Bronchial epithelial cell (primary cell): ENCODE measurements at regions not wholly inside any gene's neighbourhood (a gene's known extent, or its start where the extent isn't known, plus 50 kb on each side); places are given as distances from the start of the nearest gene placed in this dataset.

Experiments
- DNase-seq: peaks from one replicate; pipeline ENCODE4 v3.0.0-alpha.2; 2010; ENCODE audit warnings: low read depth
- FAIRE-seq: peaks from 2 replicates; lab custom pipeline; 2011; peaks lifted over from hg19 to GRCh38; lab: Jason Lieb, UNC
- H3K27me3 ChIP-seq: 2 replicates; pipeline ENCODE4 v1.5.1; 2011; ENCODE audit warnings: low read length; ENCODE audit not compliant: control insufficient read depth, insufficient read depth
- H3K36me3 ChIP-seq: 2 replicates; pipeline ENCODE4 v1.5.1; 2011; ENCODE audit warnings: low read length; ENCODE audit not compliant: control insufficient read depth, insufficient read depth
- H3K4me3 ChIP-seq: 2 replicates; pipeline ENCODE4 v1.5.1; 2011; ENCODE audit warnings: mild to moderate bottlenecking, low read depth, low read length, control low read depth
- CTCF ChIP-seq: IDR thresholded peaks from 2 replicates; pipeline ENCODE4 v1.5.1; 2011; ENCODE audit warnings: mild to moderate bottlenecking, moderate library complexity, low read length, control low read depth, inconsistent platforms; ENCODE audit not compliant: insufficient read depth, severe bottlenecking

- Histone ChIP-seq H3K36me3 (no peaks in the 10 kb centered on the region), H3K4me3 (no peak overlapping the region), H3K27me3 (no peaks in the 10 kb centered on the region)
- FAIRE-seq (no peak), DNase-seq (no peak)
- TF ChIP-seq CTCF = no peak
These were observed 352.5 kb downstream of the FGFR2 start for GRCh38 chr10:121245754-121246153.

GRCh38 chr10:121248266-121248665 lies 350.0 kb downstream of the FGFR2 start:
- Histone ChIP-seq H3K27me3 (no peaks in the 10 kb centered on the region), H3K4me3 (no peak overlapping the region), H3K36me3 (no peaks in the 10 kb centered on the region)
- no peak for TF ChIP-seq CTCF
- FAIRE-seq (no peak), DNase-seq (no peak)

- no peak overlapping the region for H3K4me3 ChIP-seq
- no peaks in the 10 kb centered on the region for H3K36me3 ChIP-seq
These were observed 347.1 kb downstream of the FGFR2 start for GRCh38 chr10:121250995-121251764.

GRCh38 chr10:121252756-121253155 lies 345.5 kb downstream of the FGFR2 start:
- no peaks in the 10 kb centered on the region for H3K27me3 ChIP-seq
- no peak for FAIRE-seq
- TF ChIP-seq CTCF = no peak

More at GRCh38 chr10:121250995-121251764, 347.1 kb downstream of the FGFR2 start:
- DNase-seq (no peak), FAIRE-seq (no peak)
- TF ChIP-seq CTCF = no peak
- H3K27me3 ChIP-seq = no peaks in the 10 kb centered on the region

GRCh38 chr10:121260377-121260776 lies 337.9 kb downstream of the FGFR2 start:
- FAIRE-seq (no peak), DNase-seq (peak; percentile 94)
- Histone ChIP-seq H3K27me3 (no peaks in the 10 kb centered on the region), H3K36me3 (no peaks in the 10 kb centered on the region), H3K4me3 (no peak overlapping the region)
- TF ChIP-seq CTCF = no peak

More at GRCh38 chr10:121252756-121253155, 345.5 kb downstream of the FGFR2 start:
- no peak for DNase-seq
- Histone ChIP-seq H3K4me3 (no peak overlapping the region), H3K36me3 (no peaks in the 10 kb centered on the region)
